Neural progenitor cell (in vitro differentiated cells): ENCODE measurements at regions not wholly inside any gene's neighbourhood (a gene's known extent, or its start where the extent isn't known, plus 50 kb on each side); places are given as distances from the start of the nearest gene placed in this dataset.

Experiments
- DNase-seq: peaks from one replicate; pipeline ENCODE4 v3.0.0-alpha.2; 2016; ENCODE audit warnings: low spot score
- H2AFZ ChIP-seq: fragments of 200-600 bp; sonication (generic); replicated peaks from 2 replicates; pipeline ENCODE4 v1.6.1; 2016; ENCODE audit warnings: antibody characterized with exemption
- H3F3A ChIP-seq: fragments of 200-600 bp; sonication (generic); 2 replicates; pipeline ENCODE4 v1.6.1; 2016; ENCODE audit warnings: antibody characterized with exemption, low read depth
- H3K27ac ChIP-seq: fragments of 200-600 bp; sonication (generic); 2 replicates; pipeline ENCODE4 v1.5.1; 2016; ENCODE audit warnings: mild to moderate bottlenecking
- H3K27me3 ChIP-seq: fragments of 200-600 bp; sonication (generic); 2 replicates; pipeline ENCODE4 v1.6.1; 2016; ENCODE audit warnings: mild to moderate bottlenecking, moderate library complexity
- H3K36me3 ChIP-seq: fragments of 200-600 bp; sonication (generic); 2 replicates; pipeline ENCODE4 v1.5.1; 2016
- H3K4me1 ChIP-seq: fragments of 200-600 bp; sonication (generic); 2 replicates; pipeline ENCODE4 v1.6.1; 2016; ENCODE audit warnings: mixed run types
- H3K4me2 ChIP-seq: fragments of 200-600 bp; sonication (generic); 2 replicates; pipeline ENCODE4 v1.6.1; 2016
- H3K4me3 ChIP-seq: fragments of 200-600 bp; sonication (generic); 2 replicates; pipeline ENCODE4 v1.5.1; 2016
- H3K79me2 ChIP-seq: fragments of 200-600 bp; sonication (generic); 2 replicates; pipeline ENCODE4 v1.6.1; 2016; ENCODE audit warnings: low read depth
- H3K9ac ChIP-seq: fragments of 200-600 bp; sonication (generic); 2 replicates; pipeline ENCODE4 v1.6.1; 2016
- H3K9me3 ChIP-seq: fragments of 200-600 bp; sonication (generic); 2 replicates; pipeline ENCODE4 v1.5.1; 2016; ENCODE audit warnings: low read depth
- H4K20me1 ChIP-seq: fragments of 200-600 bp; sonication (generic); 2 replicates; pipeline ENCODE4 v1.6.1; 2016; ENCODE audit warnings: low read depth
- H3K27ac Mint-ChIP-seq: 3 replicates; pipeline ENCODE4 v1.8.0; 2021; ENCODE audit warnings: mixed read lengths
- H3K27me3 Mint-ChIP-seq: 2 replicates; pipeline ENCODE4 v1.8.0; 2022; ENCODE audit warnings: low read depth, mild to moderate bottlenecking, inconsistent platforms, moderate library complexity, mixed read lengths; ENCODE audit not compliant: insufficient read depth
- H3K36me3 Mint-ChIP-seq: 3 replicates; pipeline ENCODE4 v1.8.0; 2021; ENCODE audit warnings: mixed read lengths
- H3K4me1 Mint-ChIP-seq: 3 replicates; pipeline ENCODE4 v1.8.0; 2021; ENCODE audit warnings: mixed read lengths
- H3K4me3 Mint-ChIP-seq: 3 replicates; pipeline ENCODE4 v1.8.0; 2021; ENCODE audit warnings: mild to moderate bottlenecking, moderate library complexity, mixed read lengths
- H3K9me3 Mint-ChIP-seq: 3 replicates; pipeline ENCODE4 v1.8.0; 2020; ENCODE audit warnings: mixed read lengths
- CTCF ChIP-seq: fragments of 200-600 bp; sonication (generic); IDR thresholded peaks from 2 replicates; pipeline ENCODE4 v1.5.1; 2017; ENCODE audit warnings: antibody characterized with exemption, mild to moderate bottlenecking
- EZH2 ChIP-seq: fragments of 200-600 bp; sonication (generic); IDR thresholded peaks from 2 replicates; pipeline ENCODE4 v1.6.1; 2017; ENCODE audit warnings: antibody characterized with exemption, mild to moderate bottlenecking, moderate library complexity
- EZH2phosphoT487 ChIP-seq: fragments of 200-600 bp; sonication (generic); IDR thresholded peaks from 2 replicates; pipeline ENCODE4 v1.6.1; 2017; ENCODE audit warnings: antibody characterized with exemption

DNA sequence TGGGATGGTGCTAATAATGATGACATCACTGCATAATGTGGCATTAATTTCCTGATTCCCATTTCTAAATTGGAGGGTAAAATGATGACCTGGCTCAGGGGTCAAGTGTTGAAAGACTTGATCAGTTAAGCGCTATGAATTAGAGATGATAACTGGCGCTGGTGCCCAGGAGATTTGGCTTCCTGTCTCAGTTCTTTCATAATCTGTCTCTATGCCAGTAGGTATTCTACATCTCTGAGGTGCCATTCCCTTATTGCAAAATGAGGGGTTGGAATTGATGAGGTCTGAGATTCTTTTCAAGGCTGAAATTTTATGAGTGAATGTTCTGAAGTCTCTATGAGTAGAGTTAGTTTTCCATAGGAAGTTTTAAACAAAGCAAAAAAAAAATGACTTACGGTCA is 1715.1 kb upstream of the WWC1 start:
- TF ChIP-seq CTCF (no peak), EZH2phosphoT487 (no peak)
- Histone ChIP-seq H3K79me2 (no peaks in the 10 kb centered on the region), H3K27ac (no peak overlapping the region), H3K27me3 (no peaks in the 10 kb centered on the region), H2AFZ (no peak overlapping the region), H3K4me3 (no peak overlapping the region), H3K9ac (no peak overlapping the region), H3K4me1 (no peaks in the 10 kb centered on the region), H4K20me1 (no peaks in the 10 kb centered on the region), H3K4me2 (no peak overlapping the region), H3K36me3 (no peaks in the 10 kb centered on the region), H3K9me3 (peaks cover 3% of the 10 kb centered on the region), H3F3A (no peaks in the 10 kb centered on the region)
- DNase-seq: no peak
- no peaks in the 10 kb centered on the region for H3K36me3 Mint-ChIP-seq
- peaks cover 3% of the 10 kb centered on the region for H3K9me3 Mint-ChIP-seq
- H3K27me3 Mint-ChIP-seq: no peaks in the 10 kb centered on the region
- H3K4me1 Mint-ChIP-seq: no peaks in the 10 kb centered on the region
- H3K27ac Mint-ChIP-seq: no peak overlapping the region
- H3K4me3 Mint-ChIP-seq: no peak overlapping the region

- Histone ChIP-seq H3K4me1 (no peaks in the 10 kb centered on the region), H3K4me3 (no peak overlapping the region), H3K79me2 (no peaks in the 10 kb centered on the region), H3K36me3 (no peaks in the 10 kb centered on the region), H3K9me3 (no peaks in the 10 kb centered on the region), H4K20me1 (no peaks in the 10 kb centered on the region), H3K4me2 (no peak overlapping the region), H2AFZ (no peak overlapping the region), H3F3A (no peaks in the 10 kb centered on the region), H3K27me3 (no peaks in the 10 kb centered on the region), H3K27ac (no peak overlapping the region), H3K9ac (no peak overlapping the region)
- H3K4me1 Mint-ChIP-seq: no peaks in the 10 kb centered on the region
- no peak for TF ChIP-seq EZH2phosphoT487
- no peak for TF ChIP-seq EZH2
- TF ChIP-seq CTCF: no peak
- peaks cover 2% of the 10 kb centered on the region for H3K27me3 Mint-ChIP-seq
- no peaks in the 10 kb centered on the region for H3K36me3 Mint-ChIP-seq
- H3K9me3 Mint-ChIP-seq: no peaks in the 10 kb centered on the region
- H3K4me3 Mint-ChIP-seq: no peak overlapping the region
- H3K27ac Mint-ChIP-seq: no peak overlapping the region
- no peak for DNase-seq
Observed at GRCh38 chr5:166581826-166582225, 1709.6 kb upstream of the WWC1 start.

DNA sequence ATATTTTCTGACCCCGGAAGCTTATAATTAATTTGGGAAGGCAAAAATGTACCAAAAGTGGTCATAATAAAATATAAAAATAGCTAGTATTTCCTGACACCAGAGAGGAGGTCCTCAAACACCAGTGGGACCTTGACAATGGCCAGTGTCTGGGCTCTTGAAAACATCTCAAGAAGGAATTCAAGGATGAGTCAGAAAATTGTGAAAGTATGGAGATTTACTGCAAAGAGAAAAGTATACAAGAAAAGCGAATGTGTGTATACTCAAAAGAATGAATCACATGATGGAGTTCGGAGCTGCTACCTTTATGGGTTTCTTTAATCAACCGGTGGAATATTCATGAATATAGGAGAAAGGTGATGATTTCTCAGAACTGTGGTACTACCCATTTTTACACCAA is 1709.0 kb upstream of the WWC1 start:
- H3K36me3 ChIP-seq: no peaks in the 10 kb centered on the region
- no peaks in the 10 kb centered on the region for H3K27me3 ChIP-seq
- no peaks in the 10 kb centered on the region for H3K36me3 Mint-ChIP-seq
- H4K20me1 ChIP-seq: no peaks in the 10 kb centered on the region
- no peak overlapping the region for H3K4me3 ChIP-seq
- no peaks in the 10 kb centered on the region for H3K9me3 Mint-ChIP-seq
- no peak overlapping the region for H2AFZ ChIP-seq
- no peaks in the 10 kb centered on the region for H3K4me1 ChIP-seq
- H3K27ac Mint-ChIP-seq: no peak overlapping the region
- no peak for DNase-seq
- no peak overlapping the region for H3K27ac ChIP-seq
- H3K4me1 Mint-ChIP-seq: no peaks in the 10 kb centered on the region
- H3K9me3 ChIP-seq: no peaks in the 10 kb centered on the region
- H3K4me2 ChIP-seq: no peak overlapping the region
- TF ChIP-seq EZH2 (no peak), CTCF (no peak)
- peaks cover 2% of the 10 kb centered on the region for H3K27me3 Mint-ChIP-seq
- no peaks in the 10 kb centered on the region for H3K79me2 ChIP-seq
- no peak overlapping the region for H3K9ac ChIP-seq
- H3F3A ChIP-seq: no peaks in the 10 kb centered on the region
- H3K4me3 Mint-ChIP-seq: no peak overlapping the region

DNA sequence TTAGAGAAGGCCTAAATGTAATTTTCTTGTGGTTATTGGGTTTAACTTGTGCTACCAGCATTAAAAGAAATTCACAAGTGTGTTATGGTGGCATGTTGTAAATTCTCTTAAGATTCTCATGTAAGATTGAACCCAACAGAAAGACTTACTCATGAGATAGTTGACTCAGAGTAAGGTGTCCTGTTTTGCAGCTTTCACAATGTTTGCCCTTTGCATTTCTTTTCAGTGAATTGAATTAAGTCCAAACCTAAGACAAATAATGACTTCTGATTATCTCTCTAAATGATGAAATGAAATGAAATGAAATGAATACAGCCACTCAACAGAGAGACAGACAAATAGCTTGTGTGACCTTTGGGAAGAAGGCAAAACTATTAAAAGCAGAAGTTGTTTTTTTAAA is 1696.9 kb upstream of the WWC1 start:
- no peaks in the 10 kb centered on the region for H3K79me2 ChIP-seq
- H3K27ac Mint-ChIP-seq: no peak overlapping the region
- no peaks in the 10 kb centered on the region for H4K20me1 ChIP-seq
- peaks cover 16% of the 10 kb centered on the region for H3K4me1 Mint-ChIP-seq
- peak overlapping the region; percentile 10 for H2AFZ ChIP-seq
- no peak overlapping the region for H3K4me2 ChIP-seq
- peaks cover 4% of the 10 kb centered on the region for H3F3A ChIP-seq
- no peaks in the 10 kb centered on the region for H3K9me3 ChIP-seq
- no peak overlapping the region for H3K9ac ChIP-seq
- no peak overlapping the region for H3K4me3 Mint-ChIP-seq
- H3K27ac ChIP-seq: no peak overlapping the region
- no peak for DNase-seq
- peaks cover 20% of the 10 kb centered on the region for H3K4me1 ChIP-seq
- no peaks in the 10 kb centered on the region for H3K36me3 ChIP-seq
- H3K36me3 Mint-ChIP-seq: no peaks in the 10 kb centered on the region
- no peaks in the 10 kb centered on the region for H3K27me3 ChIP-seq
- H3K4me3 ChIP-seq: no peak overlapping the region
- H3K9me3 Mint-ChIP-seq: no peaks in the 10 kb centered on the region
- TF ChIP-seq CTCF: no peak
- TF ChIP-seq EZH2: no peak
- no peak for TF ChIP-seq EZH2phosphoT487
- H3K27me3 Mint-ChIP-seq: peaks cover 2% of the 10 kb centered on the region
